KBM-7 (cell line): ENCODE measurements at regions not wholly inside any gene's neighbourhood (a gene's known extent, or its start where the extent isn't known, plus 50 kb on each side); places are given as distances from the start of the nearest gene placed in this dataset.
A peak's percentile ranks its signal among the peaks of the same experiment; 100 is the strongest.

Experiments used
- DNase-seq: peaks from one replicate; pipeline ENCODE4 v3.0.0-alpha.2; 2015
- in situ Hi-C: fragments of 300-500 bp; cut with MboI; formaldehyde crosslinking; loops from 2 replicates; pipeline ENCODE4 v1.14.3; 2020; ENCODE audit warnings: low sequenced_read_pairs, low pct_unique_long_range_greater_than_20kb, mixed read lengths

- in situ Hi-C loops, result no loop called here
- no peak for DNase-seq
Observed at GRCh38 chr1:57991289-57991688, 555.2 kb downstream of the OMA1 start.

DNA sequence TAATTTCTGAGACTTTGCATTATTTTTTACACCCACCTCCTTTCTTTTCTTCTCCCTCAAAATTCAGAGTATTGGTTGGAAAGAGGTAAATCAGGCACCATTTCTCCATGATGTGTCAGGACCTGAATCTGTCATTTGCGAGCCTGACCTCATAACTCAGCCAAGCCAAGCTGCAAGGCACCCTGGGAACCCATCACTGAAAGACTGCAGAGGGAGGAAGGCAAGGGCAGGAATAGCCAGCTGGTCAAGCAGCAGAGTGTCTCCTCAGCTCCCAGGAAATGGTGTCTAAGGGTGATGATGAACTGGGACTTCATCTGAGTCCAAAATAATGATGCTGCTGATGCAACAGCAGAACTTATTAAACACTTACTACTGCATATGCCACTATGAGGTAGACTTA, 556.6 kb downstream of the OMA1 start:
- in situ Hi-C loops, result no loop called here
- DNase-seq, result no peak

- in situ Hi-C loops, result no loop called here
- DNase-seq, result no peak
Observed at GRCh38 chr1:57987523-57987922, 559.0 kb downstream of the OMA1 start.

DNA sequence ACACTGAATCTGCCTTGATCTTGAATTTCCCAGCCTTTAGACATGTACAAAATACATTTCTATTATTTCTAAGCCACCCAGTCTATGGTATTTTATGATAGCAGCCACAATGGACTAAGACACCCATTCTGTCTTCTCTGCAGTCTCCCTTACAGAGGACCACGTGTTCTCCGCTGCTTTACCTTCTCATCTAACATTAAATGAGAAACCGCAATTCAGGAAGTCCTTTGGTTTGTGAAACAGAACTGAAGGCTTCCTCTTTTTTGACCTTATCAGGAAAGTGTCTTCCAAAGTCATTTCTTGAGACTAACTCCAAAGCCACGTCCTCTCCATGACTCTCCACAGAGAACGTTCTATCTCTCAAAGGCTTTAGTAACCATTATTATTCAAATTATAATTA, 560.1 kb downstream of the OMA1 start:
- in situ Hi-C loops, result no loop called here
- peak; percentile 72 for DNase-seq

- no peak for DNase-seq
- in situ Hi-C loops, result no loop called here
Observed at GRCh38 chr1:57984277-57984676, 560.4 kb upstream of the DAB1 start.

DNA sequence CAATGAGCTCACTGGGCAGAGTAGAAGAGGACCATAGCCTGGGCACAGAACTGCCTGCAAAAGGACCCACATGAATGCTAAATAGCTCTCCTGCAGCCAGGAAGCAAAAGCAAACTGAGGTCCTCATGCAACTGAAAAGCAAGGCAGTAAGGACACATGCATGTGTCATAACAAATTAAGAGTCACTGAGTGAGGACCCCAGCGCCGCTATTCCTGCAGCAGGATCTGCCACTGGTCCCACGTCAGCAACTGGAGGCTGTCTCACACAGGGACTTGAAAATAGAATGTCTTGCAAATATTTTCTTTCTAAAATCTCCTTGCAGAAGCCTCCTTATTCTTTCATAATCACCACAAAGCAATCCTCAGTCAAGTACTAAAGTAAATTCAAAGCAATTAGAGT, 559.6 kb upstream of the DAB1 start:
- no peak for DNase-seq
- in situ Hi-C loops, result no loop called here

GRCh38 chr1:57982852-57983251, 559.0 kb upstream of the DAB1 start:
- in situ Hi-C loops, result no loop called here
- no peak for DNase-seq

GRCh38 chr1:57976216-57976615, 552.4 kb upstream of the DAB1 start:
- in situ Hi-C loops, result no loop called here
- no peak for DNase-seq

DNA sequence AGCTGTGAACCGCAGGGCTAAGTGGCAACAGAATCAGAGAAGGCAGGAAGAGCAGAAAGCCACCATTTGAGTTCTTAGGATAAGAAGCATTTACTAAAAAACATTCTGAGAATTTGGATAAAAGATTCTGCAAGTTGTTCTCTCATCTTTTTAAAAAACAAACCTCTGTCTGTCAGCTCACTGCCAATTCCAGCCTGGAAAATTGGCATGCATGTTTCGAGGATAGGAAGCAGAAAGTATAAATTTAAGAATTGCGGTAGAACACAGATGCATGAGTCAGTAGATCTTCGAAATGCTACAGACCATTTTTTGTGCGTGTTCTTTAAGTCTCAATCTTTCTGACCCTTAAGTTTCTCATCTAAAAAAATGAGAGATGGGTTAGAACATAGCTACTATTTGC, 544.5 kb upstream of the DAB1 start:
- in situ Hi-C loops, result no loop called here
- no peak for DNase-seq

GRCh38 chr1:57966751-57967406, 543.0 kb upstream of the DAB1 start:
- peak; percentile 5 for DNase-seq
- in situ Hi-C loops, result no loop called here

GRCh38 chr1:57966340-57966739, 542.5 kb upstream of the DAB1 start:
- DNase-seq, result no peak
- in situ Hi-C loops, result no loop called here

- in situ Hi-C loops, result no loop called here
- no peak for DNase-seq
Observed at GRCh38 chr1:57963581-57963980, 539.7 kb upstream of the DAB1 start.

DNA sequence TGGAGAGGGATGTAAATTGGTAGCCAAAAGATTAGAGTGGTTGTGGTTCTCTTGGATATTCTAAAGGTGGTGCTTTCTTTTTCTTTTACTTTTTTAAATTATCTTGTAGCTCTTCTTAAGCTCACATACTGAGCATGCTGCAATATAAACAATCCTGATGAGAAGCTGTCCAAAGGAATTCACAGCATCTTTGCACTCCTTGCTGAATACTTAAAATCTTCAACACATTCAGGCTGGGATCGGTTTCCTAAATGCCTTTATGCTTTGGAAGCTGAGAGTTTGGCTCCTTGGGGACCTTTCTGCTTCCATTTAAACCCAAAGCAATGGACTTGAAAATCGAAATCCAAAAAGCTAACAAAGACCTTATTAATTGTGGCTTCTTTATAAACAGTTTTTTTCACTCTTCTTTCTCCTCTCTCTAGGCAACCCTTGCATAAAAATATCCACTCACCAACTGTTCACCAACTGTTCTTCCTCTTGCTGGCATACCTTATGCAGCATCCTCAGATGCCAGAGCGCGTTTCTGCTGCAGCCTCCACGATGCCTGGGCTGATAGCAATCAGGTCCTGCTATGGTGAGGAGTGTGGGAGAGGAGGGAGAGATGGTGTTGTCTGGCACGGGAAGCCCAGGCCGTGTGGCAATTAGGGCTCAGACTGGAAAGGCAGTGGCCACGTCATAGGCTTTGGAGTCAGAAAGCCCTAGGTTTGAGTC, 535.8 kb upstream of the DAB1 start:
- in situ Hi-C loops, result no loop called here
- DNase-seq, result no peak

GRCh38 chr1:57957576-57957975, 533.7 kb upstream of the DAB1 start:
- in situ Hi-C loops, result no loop called here
- no peak for DNase-seq

DNA sequence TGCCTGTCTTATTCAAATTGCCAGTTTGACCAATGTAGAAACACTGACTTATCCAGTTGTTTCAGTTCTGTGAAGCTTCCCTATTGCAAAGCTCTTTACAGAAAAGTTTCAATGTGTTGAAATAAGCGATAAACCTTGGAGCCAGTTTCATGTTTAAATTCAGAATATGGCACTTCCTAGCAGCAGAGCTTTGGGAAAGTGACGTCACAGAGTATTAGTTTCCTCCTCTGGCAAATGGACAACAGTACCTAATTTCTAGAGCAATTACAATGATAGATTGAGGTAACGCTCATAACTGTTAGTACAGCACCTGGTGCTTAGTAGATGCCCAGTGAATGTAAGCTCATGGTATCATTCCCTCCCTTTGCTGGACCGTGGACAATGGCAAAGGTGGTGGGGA, 527.5 kb upstream of the DAB1 start:
- in situ Hi-C loops, result no loop called here

GRCh38 chr1:57949168-57949567, 525.3 kb upstream of the DAB1 start:
- in situ Hi-C loops, result no loop called here
- no peak for DNase-seq

More for the DNA sequence above, 527.5 kb upstream of the DAB1 start:
- no peak for DNase-seq

GRCh38 chr1:57947471-57947870, 523.6 kb upstream of the DAB1 start:
- DNase-seq, result no peak
- in situ Hi-C loops, result no loop called here

DNA sequence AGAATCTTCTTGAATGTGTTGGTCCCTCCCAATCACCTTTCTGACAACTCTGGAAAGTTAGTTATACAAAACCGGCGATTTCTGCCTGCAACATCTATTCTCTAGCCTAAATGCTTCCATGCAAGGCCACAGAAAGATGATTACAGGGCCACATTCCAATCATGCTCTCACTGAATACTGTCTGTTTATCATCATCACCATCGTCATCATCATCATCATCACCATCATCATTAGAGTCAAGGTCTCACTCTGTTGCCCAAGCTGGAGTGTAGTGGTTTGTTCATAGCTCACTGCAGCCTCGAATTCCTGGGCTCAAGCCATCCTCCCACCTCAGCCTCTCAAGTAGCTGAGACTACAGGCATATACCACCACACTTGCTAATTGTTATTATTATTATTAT, 521.2 kb upstream of the DAB1 start:
- no peak for DNase-seq

DNA sequence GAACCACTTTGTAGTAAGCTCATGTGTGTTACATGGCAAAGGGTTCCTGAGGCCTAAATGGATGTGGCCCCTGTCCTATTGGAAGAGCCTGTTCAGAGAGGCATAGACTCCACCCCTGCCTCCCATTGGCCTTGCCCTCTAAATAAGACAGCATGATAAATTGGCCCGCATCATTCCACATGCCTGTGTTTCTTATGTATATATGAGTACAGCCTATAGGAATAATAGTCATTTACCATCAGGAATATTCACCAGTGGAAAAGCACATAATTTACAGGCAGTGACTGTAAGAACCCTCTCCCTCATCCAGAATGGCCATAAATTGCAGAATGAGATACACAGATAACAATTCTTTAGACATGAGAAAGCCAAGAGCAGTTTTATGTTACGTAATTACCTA, 519.5 kb upstream of the DAB1 start:
- in situ Hi-C loops, result no loop called here
- no peak for DNase-seq

More for the DNA sequence above, 521.2 kb upstream of the DAB1 start:
- in situ Hi-C loops, result no loop called here

- in situ Hi-C loops, result no loop called here
- DNase-seq, result no peak
Observed at GRCh38 chr1:57934745-57935144, 510.9 kb upstream of the DAB1 start.

- no peak for DNase-seq
- in situ Hi-C loops, result no loop called here
Observed at GRCh38 chr1:57927003-57927402, 503.1 kb upstream of the DAB1 start.
